AML-193 (cell line): ENCODE measurements at regions not wholly inside any gene's neighbourhood (a gene's known extent, or its start where the extent isn't known, plus 50 kb on each side); places are given as distances from the start of the nearest gene placed in this dataset.
"Not testable (repeated sequence)": the region's sequence is repeated elsewhere in the genome, so short reads cannot be mapped to it uniquely, and the experiment has no call there.

Experiments used
- DNase-seq, 2 experiments: peaks; one replicate each; lab custom pipeline; 2025; lab: John Stamatoyannopoulos, UW

DNA sequence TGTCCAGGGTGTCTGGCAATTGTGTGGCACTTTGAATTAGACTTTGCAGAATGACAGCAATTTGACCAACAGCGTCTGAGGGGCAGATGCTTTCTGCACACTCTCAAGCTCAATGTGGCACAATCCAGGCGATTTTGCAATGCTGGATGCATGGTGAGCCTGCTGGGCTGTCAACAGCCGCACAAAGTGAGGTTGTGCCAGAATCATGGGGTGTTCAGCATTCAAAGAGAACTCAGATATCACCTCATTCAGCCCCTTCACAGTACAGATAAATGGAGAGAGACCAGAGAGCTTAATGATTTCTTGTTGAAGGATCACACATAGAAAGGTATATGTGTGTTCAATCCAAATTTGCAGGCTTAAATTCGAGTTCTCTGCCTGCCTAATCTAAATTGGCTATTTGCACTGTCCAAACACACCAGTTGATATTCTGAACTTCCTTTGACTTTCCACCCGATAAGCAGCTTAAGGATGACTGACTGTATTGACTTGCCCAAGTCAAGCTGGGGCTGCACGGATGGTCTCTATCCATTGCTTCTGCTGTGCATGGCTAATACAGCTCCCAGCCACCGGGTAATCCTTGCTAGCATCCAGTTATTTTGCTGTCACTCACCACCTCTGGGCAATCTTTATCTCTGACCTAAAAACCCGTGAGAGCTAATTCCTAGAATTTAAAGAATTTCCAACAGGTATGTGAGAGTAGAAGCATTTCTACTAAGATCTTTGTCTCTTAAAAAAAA is 157.9 kb upstream of the TAS2R1 start:
- no peak for DNase-seq

DNA sequence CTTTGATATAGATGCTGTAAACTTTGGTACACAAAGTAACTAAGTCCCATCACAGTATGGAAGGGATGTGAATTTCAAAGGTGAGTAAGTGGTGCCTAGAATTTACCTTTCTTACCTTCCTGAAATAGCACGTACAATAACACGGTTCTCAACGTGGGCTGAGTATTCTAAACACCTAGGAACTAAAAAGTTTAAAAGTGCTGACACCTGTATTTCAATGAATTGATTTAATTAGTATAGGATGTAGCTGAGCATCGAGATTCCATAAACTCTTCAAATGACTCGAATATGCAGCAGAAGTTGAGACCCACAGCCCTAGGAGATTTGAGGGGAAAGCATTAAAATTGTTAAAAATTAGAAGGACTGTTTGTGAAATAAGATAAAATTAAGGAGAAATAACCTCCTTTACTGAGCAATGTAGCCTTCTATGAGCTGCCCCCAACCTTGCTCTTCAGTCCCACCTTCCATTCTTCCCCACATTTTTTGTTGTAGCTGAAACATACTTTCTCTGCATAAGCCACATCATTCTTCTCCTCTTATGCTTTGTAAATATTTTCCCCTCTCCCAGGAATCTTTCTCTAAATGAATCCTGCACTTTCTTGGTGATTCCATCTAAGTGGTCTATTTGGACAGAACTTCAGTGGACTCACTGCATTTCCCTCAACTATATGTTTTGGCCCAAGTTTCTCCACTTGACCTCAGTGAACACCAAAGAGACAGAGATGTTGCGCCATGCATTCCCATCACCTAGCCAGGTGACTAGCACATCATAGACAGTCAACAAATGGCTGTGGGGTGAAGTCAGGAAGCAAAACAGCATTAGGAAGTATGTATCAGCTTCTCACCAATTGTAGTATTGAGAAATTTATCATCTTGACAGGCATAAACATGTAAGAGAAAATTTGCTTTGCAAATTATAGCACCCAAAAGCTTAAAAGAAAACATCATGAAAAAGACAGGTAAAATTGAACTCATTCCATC is 156.5 kb upstream of the TAS2R1 start:
- DNase-seq = no peak

DNA sequence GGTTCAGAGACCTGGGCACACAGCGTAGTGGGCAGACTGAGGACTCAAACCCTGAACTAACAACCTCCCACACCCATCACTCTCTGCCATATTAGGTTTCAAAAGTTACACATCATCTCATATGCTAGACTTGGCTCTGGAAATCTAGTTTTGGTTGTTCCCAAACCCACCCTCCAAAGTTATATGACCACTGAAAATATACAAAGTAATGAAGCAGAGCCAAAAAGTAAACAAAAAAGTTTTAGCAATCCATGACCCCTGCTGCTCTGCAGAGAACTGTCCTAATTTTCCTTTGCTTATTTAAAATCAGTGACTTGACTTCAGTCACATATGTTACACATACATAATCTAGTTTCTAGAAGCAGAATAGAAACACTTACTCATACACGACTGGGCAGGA is 155.6 kb upstream of the TAS2R1 start:
- no peak for DNase-seq

DNA sequence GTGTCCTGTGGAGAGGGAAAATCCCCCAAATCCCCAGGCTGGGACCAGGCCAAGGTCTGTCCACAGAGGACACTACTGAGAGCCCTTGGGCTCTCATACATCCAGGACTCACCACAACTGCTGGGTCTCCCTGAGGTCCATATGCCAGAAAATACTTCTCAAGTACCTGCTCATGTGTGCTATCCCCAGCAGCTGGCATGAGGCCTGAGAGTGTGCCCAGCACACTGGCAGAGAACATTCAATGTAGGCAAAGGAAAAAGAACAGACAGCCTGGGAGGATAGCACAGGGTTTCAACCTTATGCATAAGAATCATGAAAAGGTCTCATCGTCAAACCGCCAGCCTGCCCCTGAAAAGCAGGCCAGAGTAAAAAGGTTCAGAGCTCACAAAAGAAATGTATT is 154.1 kb upstream of the TAS2R1 start:
- no peak for DNase-seq

DNA sequence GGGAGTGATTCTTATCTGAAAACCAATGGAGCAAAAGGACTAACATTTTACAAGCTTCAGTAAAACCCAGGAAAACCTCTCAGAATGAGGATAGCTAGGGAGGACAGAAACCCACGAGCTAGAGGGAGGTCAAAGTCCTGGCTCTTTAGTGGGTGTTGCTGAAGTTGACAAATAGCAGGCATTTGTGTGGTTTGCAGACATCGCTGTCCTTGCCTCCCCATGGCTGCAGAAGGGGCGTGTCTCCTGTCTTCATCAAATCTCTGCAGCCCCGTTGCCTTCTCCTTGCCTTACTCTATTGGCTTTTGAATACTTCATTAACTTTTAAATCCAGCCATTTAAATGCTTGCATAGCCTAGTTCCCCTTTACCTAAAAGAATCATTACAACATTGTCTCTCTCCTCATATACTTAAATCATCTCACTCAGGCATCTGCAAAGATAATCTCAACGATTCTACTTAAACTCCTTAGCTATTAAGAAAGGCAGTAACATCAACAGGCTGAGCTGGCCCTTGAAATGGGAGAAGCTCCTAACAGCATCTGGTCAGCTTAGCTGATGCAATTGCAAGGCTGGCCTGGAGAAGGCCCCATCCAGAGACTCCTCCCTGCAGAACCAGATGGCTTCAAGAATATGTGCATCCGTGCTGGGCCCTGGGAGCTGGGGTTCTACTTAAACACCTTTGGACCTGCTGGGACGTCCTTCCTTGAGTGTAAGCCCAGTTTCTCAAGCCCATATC is 152.8 kb upstream of the TAS2R1 start:
- DNase-seq = no peak

DNA sequence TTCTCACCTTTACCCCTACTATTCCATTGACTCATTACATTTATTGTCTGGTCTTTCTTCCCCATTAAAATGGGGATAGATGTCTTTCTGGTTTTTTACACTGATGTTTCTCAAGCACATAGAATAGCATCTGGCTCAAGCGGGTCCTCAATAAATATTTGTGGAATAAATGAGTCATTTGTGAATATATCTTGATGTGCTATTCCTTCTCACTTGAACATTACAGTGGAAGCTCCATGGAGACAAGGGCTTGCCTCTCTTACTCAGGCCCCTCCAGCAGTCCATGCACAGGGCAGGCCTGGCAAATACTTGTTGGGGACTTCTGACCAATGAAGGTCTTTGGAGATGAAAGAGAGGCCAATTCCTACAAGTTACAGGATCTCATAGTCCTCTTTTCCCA is 151.7 kb upstream of the TAS2R1 start:
- no peak for DNase-seq

DNA sequence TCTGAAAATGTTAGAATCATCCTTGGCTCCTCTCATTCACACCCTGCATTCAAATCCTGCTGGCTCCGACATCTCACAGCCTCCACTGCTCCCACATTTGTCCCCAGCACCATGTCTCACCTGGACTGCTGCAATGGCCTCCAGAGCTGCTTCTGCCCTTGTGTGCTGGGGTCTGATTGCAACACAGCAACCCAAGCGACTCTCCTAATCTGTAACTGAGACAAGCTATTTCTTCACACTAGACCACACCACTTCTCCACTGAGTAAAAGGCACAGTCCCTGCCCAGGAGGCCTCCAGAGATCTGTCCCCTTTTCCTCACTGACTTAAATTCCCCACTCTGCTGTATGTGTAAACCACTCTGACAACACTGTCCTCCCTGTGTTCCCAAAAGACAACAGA is 151.1 kb upstream of the TAS2R1 start:
- DNase-seq = no peak

DNA sequence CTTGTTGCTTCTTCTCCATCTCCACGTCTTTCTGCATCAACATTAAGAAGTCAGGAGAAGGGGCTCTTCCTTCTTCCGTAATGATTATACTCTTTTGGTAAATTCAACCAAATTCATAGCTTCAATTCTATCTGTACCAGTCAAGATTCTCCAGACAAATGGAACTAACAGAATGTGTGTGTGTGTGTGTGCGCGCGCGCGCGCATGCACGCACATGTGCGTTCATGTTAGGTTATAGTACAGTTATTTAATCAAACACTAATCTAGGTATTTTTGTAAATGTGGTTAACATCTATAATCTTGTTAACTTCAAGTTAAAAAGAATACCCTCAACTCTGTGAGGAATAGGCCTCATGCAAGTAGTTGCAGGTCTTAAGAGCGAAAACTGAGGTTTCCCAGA is 150.3 kb upstream of the TAS2R1 start:
- DNase-seq = no peak

DNA sequence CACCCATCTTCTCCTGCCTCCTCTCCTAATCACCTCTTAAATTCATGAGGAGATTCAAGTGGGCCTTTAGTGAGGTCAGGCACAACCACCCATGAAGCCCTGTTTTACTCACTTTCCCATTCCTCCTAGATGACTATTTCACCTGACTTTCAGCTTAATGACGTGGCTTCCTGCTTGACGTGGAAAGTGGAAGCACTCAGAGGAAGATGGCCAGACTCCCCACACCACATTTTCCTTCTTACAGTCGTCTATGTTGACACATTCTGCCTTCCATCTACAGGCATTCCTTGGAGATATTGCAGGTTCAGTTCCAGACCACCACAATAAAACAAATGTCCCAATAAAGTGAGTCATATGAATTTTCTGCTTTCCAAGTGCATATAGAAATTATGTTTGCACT is 146.4 kb upstream of the TAS2R1 start:
- no peak for DNase-seq

DNA sequence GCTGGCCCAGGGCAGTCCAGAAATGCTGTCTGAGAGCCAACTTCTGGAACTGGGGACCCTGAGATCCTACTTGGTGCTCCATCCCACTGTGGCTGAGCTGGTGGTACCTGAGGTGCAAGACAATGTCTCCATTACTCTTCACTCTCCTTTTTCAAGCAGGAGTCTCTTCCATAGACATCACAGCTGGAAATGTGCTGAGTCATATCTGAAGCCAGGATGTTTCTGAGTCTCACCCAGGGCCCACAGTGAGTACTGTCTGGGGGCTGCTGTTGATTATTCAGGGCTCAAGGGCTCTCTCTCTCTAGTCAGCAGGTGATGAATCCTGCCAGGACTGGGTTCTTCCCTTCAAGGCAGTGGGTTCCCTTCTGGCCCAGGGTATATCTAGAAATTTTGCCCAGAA is 145.2 kb upstream of the TAS2R1 start:
- DNase-seq = no peak

DNA sequence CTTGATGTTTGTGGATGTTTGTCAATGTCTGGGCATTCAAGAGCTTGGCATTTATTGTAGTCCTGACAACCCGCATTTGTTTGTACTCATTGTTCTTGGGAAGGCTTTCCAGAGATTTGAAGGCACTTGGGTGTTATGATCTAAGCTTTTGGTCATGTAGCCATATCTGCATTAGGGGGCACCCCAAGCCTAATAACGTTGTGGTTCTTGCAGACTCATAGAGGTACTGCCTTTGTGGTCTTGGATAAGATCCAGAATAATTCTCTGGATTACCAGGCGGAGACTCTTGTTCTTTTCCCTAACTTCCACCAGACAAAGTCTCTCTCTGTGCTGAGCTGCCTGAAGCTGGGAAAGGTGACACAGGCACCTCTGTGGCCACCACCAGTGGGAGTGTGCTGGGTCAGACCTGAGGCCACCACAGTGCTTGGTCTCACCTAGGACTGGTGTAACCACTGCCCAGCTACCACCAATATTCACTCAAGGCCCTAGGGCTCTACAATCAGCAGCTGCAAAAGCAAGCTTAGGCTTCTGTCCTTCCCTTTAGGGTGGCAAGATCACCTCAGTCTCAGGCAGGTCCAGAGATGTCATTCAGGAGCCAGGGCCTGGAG is 144.4 kb upstream of the TAS2R1 start:
- DNase-seq = no peak

DNA sequence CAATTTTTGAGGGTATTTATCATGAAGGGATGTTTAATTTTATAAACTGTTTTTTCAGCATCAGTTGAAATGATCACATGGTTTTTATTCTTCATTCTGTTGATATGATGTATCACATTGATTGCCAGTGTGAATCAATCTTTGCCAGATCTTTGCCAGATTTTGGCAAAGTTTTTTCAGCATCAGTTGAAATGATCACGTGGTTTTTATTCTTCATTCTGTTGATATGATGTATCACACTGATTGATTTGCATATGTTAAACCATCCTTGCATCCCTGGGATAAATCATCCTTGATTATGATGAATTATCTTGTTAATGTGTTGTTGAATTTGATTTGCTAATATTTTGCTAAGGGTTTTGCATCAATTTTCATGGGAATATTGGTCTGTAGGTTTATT is 140.9 kb upstream of the TAS2R1 start:
- no peak for DNase-seq

DNA sequence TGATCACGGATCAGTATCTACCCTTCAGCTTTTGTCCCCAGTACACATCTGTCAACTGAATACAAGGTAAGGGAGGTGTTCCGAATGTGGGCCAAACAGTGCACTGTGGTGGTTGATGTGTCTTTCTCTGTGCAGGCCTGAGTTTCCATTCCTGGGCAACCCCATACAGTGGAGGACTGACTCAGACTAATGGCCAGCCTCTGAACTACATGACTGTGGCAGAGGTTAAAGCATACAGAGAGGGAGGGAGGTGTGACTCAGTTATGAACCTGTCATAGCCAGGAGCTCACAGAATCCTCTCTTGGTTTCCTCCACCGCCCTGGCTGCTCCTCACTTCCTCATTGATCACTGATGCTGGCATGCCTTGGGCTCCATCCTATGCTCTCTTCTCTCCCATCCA is 136.4 kb upstream of the TAS2R1 start:
- DNase-seq = no peak

DNA sequence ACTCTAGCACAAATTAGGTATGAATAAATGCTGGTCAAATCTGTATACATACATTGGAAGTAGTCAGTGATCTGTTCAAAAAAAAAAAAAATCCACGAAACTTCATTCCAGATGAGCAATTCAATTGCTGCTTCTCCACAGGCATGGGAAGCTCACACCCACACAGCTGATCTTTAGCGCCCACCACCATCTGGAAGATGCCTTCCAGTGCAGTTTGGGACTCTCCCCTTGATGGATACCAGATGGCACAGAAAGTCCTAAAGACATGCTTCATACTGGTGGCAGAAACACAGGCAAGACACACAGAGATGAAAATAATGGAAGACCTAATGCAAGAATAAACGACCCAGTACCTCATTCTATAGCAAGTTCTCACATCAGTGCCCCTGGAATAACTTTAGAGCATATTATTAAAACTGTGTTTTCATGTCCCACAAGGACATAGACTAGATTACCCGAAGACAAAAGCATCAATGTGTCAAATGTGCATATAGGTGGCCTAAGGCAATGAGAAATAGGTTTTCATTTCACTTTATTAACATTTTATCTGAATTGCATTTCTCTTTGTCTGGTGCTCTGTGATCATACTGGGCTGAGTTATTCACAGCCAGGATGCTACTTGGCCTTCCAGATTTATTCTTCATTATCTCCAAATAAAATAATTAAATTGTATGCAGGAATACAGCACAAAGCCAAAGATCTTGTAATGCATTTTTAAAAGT is 135.4 kb upstream of the TAS2R1 start:
- no peak for DNase-seq

DNA sequence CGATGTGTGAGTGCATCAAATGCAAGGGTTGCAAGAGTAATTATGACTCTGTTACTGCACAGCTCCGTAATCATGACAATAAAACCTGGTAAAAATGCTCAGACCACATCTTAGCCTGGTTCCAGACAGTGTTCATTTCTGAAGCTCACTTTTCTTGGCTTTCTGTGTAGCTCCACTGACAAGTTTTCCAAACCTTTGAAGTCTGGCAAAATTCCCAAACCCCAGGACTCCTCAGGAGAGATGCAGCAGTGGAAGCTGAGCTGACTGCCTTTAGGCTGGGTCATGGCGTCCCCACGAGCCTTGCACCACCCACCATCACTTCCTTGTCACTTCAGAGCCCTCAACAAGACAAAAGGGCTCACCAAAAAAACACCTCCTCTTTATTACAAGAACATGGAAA is 131.6 kb upstream of the TAS2R1 start:
- no peak for DNase-seq

DNA sequence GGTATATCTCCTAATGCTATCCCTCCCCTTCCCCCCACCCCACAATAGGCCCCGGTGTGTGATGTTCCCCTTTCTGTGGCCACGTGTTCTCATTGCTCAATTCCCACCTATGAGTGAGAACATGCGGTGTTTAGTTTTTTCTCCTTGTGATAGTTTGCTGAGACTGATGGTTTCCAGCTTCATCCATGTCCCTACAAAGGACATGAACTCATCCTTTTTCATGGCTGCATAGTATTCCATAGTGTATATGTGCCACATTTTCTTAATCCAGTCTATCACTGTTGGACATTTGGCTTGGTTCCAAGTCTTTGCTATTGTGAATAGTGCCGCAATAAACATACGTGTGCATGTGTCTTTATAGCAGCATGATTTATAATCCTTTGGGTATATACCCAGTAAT is 122.5 kb upstream of the TAS2R1 start:
- not testable (repeated sequence) for DNase-seq

DNA sequence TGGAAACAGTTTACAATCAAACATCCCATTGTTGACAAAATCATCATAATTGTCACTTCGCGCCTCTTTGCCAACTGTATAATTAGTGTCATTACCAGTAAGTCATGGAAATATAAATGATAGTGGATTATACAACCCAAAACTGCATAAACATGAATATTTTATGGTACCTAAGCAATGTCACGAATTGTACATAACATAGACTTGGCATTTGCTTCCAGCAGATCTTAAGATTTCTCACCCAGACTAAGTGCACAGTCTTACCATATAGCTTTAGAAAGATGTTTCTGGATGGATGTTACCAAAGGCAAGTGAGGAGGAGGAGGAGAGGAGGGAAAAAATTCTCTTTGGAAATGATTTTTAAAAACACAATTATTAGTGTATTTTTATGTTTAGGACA is 113.4 kb upstream of the TAS2R1 start:
- no peak for DNase-seq

DNA sequence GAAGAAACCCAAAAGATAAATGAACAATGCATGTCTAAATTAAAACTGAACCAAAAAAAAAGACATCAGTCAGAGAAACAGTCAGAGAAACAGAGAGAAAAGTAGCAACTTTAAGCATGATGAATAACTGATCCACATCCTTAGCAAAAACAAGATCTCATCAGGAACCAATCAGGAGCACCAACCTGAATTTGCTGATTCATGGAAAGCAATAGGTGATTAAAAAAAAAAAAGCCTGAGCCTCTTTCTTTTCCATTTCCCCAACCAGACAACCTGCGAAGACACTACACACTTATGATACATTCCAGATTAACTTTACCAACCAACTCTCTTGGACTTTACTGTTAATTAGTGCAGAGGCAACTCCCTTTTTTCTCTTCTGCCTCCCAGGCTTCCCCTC is 112.7 kb upstream of the TAS2R1 start:
- no peak for DNase-seq

DNA sequence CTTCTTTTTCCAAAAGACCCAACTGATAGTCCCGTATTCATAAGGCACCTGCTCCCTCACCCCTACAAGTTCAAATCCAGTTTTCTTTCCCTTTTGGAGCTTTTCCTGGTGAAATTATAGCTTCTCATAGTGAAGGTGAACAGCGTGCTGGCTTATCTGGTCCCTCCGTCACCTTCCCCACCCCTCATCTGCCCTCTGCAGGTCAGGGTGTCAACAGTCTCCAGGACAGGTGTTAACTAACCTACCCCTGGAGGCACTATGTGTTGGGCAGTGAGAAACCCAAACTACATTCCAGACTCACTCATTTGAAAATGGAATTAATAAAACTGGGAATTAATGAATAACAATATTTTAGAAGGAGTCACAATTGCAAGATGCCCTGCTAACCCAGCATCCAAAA is 109.0 kb upstream of the TAS2R1 start:
- no peak for DNase-seq

DNA sequence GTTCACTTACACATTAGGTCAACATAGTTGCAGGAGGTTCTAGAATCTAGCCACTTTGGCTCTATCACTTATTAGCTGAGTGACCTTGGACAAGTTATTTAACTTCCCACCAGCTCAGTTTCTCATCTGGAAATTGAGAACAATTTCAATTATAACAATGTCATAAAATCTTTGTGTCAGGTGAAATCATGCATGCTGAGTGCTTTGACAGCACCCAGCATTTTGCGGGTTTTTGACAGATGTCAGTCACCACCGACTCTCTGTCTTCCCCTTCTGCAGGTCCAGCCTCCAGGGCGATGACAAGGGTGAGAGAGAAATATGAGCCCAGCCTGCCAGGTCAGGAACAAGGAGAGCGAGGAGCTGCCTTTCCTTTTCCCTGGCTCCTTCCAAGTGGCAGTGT is 107.1 kb upstream of the TAS2R1 start:
- DNase-seq = no peak

DNA sequence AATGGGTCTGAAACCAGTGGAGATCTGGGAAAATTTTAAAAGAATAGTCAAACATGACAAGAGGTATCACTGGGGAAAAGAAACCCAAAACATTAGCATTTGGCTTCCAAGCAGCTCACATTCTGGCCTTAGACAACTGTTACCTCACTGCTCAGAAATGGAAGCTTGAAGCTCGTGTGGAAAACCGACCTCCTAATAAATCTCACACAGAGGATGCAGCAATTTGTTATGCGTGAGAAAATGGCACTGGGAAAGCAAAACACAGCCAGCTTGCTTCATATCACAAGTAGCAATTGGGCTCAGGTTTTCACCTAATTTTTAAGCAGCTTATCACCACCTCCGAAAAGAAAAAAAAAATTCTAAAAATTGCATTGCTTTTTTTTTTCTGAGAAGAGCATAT is 103.3 kb upstream of the TAS2R1 start:
- DNase-seq = no peak

DNA sequence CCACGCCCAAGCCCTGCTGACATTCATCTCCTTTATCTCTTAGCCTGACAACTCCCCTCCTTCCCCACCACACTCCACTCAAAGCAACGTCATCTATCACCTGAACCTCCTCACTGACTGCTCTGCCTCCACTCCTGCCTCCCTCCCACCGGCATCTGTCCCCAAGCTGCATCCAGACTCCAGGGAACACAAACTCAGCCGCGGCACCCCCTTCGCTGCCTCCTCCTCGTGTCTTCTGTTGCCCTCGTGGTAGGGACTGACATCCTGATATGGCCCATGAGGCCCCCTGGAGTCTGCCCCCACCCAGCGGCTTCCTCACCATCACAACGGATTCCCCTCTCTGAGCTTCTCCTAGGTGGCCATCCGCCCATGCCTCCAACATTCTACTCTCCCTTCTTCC is 101.0 kb upstream of the TAS2R1 start:
- DNase-seq = no peak
